GM21576 (cell line): ENCODE measurements at regions not wholly inside any gene's neighbourhood (a gene's known extent, or its start where the extent isn't known, plus 50 kb on each side); places are given as distances from the start of the nearest gene placed in this dataset.

ENCODE experiments used
- ATAC-seq: cut with Tn5 transposase; IDR thresholded peaks from one replicate; pipeline ENCODE4 v1.9.1; 2021; ENCODE audit warnings: mild to moderate bottlenecking, moderate library complexity; ENCODE audit not compliant: unreplicated experiment

DNA sequence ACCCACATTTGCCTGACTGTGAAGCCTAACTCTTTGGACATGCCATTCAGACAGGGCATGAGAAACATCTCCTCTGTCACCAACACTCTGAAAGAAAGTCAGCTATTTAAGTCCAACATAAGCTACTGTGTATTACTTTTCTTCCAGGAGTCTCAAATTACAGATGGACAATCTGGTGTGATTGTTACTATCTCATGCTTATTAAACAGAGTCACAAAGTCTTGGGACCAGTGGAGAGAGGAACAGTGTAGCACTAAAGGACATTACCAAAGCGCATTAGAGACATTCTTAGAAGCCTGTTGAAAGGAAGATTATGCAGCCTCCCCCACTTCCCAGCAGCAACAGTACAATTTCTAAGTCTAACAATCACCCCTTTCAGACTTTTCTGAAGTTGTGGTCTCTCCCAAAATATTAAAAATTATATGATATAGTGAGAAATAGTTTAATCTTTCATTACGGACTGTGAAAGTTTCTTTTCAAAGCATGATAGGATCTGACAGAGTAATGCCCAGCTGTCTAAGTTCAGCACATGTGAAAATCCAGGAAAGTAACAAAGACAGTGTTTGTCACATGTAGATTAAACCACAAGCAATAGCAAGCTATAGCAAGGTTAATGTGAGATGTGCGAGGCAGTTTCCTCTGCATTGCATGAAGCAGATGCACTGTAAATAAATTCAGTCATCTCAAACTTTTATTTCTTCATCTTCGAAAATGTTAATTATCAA, 280.9 kb upstream of the FZD8 start:
- ATAC-seq = no peak

DNA sequence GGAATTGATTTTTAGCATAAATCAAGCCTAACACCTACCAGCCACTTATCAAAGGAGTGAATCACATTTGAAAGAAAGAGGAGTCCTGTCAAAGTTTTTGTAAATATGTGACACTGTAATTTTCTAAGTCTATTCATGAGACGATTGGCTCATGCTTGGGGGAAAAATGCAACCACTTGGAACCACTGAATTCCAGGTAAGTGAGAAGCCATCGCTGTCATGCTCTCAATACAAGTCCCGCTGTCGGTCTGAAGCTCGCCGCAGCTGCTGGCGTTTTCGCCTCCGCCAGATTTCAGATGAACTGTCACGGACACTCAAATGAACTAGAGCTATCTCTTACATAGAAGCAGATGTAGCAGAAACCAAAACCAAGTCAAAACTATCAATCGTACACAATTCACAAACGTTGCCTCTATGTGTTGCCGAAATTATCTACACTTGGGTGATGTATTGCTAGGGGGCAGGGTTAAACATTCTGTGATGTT, 279.8 kb upstream of the FZD8 start:
- no peak for ATAC-seq

DNA sequence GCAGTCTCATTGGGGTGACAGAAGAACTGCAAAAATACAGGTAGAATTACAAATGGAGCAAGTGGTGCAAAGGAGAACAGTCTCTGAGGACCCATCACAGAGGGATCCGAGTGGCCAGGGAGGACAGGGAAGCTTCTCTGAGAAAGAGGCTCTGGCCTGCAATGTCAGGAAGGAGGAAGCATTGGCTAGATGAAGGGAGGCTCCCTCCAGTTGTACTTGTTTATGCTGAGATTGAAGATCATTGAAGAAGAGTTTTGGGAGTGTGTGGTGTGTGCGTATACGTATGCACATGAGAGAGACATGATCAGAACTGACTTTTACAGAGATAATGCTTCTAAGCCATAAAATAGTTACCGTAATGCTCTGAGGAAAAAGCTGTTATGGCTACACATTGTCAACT, 274.7 kb upstream of the FZD8 start:
- no peak for ATAC-seq

DNA sequence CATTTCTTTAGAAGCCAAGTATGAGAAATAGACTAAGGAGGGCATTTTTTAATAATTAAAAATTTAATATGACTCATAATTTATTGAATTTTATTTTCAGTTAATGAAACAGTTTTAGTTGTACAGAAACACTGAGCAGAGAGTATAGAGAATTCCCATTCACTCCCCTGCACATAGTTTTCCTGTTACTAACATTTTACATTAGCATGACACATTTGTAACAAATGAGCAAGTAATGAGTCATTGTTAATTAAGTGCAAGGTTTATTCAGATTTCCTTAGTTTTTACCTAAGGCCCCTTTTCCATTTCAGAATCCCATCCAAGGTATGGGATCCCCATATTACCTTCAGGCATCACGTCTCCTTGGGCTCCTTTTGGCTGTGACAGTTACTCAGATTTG, 271.5 kb upstream of the FZD8 start:
- no peak for ATAC-seq

DNA sequence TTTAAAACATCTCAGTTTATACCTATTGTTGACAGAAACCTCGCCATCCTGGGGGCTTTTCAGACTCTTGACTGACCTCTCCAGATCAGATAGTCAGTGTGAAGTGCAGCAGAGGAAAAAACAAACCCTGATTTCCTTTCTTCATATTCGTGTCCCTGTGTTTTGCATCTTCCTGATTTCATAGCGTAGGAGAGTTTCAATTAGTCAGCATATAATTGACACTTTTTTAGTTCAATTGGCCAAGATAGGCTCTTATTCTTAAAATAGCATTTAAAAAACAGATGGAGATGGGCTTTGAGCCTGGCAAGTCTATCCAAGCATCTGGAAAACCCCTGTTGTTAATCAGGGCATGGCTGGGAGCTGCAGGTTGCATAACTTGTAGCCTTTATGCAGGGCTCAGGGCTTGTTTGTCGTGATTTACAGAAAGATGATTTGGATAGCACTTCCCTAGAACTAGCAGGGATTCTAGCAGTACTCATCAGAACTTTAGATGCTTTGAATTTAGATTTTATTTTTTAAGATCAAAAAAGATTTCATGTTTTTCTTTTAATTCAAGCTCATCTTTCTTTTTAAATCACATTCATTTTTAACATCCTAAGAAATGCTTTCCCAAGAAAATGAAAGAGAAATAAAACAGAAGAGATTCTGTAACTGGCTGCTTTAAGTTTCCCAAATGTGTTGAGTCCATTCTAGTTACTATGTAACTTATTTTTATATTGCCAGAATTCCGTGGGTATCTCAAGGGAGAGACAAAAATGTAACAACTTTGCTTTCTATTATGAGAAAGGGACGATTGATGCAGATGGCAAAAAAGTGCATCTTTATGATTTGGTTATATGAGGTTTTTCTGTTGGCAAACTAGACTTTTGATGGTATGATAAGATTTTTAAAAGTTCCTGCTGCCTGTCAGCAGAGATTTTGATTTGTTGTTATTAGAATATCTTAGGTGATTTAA, 270.8 kb upstream of the FZD8 start:
- ATAC-seq = no peak

DNA sequence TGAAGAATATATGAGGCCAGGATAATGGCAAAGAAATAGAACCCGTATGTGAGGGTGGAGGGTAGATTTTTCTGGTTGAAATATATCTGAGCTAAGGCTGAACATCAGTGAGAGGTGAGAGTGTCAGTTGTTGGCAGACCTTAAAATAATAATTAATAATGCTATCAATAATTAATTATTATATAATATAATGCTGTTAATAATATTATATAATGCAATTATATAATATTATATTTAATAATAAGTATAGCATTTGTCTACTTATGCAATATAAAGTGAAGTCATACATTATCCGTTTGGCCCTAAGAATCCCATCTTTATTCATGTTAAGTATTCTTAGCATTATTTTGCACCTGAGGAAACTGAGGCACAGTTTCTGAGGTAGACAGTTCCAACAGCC, 269.9 kb upstream of the FZD8 start:
- ATAC-seq = no peak

DNA sequence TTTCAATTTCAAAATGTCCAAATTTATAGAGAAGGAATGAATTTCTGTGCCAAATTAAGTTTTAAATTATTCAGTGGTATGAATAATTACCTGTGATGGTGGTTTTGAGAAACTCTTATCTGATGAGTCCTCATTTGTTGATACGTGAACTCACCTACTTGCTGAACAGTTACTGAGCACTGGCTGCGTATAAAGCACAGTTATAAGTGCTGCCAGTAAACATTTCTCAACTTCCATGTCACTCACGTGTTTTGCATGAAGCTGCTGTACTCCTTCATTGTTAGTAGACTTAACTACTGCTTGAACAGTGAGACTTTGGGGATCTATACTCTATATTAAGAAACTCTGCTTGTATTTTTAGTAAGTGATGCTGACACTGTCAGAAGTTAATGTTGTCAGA, 269.1 kb upstream of the FZD8 start:
- ATAC-seq = no peak

DNA sequence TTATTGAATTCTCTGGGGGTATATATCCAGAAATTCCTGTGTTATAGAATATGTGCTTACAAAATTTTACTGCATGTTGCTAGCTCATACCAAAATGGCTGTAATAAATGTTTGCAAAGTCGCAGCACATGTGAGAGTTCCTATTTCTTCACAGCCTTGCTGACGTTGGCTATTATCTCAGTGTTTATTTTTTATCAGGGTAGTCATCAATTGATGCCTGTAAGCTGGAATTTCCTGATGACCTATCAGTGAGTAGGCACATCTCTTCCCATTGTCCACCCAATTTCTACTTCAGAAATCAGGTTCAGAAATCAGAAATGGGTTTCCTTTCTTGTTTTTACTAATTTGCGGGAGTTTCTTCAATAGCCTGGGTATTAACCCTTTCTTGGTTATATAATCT, 268.1 kb upstream of the FZD8 start:
- ATAC-seq = no peak

DNA sequence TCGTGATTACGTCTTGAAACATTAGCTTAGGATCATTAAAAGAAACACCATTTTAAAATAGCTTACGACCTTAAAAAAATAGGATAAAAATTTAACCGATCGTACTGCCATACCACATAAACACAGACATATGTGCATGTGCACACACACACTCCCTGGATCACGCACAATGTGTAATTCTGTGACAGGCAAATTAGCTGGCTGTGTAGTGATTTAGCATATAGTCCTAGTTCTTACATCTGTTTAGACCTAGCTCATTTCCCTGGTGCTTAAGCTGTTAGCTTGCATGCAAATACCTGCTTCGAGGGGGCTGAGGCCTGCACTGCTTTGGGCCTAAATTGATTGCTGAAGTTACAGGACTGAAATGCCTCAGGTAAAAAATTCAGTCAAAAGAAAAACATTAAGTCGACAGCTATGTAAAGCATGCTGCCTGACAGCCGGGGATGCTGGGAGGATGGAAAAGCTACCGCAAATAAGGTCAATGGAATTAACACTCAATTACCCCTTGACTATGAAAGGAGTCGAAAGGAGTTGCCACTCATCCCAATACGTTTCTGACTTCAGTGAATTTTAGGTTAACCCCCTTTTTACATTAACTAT, 267.1 kb upstream of the FZD8 start:
- ATAC-seq = no peak

DNA sequence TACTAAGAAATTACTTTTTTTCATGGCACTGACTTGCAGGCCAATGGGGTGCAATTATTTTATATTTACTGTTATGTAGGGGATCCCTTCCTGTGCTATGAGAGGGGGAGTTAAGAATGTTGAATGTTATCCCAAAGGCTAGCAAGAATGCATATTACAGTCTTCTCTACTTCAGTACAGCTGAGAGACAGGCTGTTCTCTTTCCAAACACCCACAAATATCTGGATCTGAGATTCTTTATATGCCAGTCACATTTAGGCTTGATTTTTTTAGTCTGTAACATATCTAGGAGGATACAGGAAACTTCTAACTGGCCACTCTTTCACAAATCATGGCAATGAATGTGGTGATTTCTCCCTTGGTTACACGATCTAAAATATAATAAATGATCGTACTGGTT, 266.4 kb upstream of the FZD8 start:
- ATAC-seq = no peak

DNA sequence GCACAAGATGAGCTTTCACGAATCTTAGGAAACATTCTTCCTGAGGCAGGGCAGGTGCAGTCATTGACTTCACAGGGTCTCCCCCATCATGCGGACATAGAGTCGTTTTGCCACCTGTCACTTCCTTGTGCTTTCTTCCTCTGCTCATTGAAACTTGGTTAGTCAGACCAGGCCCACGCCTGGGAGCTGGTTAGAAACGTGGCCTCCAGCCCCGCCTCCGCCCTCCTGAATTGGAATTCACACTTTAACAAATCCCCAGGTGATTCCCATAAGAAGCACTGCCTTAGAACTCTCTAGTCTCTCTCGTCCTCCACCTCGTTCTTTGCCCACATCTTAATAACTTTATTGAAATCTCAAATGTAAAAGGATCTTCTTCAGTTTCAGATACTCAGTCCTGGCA, 265.5 kb upstream of the FZD8 start:
- no peak for ATAC-seq

DNA sequence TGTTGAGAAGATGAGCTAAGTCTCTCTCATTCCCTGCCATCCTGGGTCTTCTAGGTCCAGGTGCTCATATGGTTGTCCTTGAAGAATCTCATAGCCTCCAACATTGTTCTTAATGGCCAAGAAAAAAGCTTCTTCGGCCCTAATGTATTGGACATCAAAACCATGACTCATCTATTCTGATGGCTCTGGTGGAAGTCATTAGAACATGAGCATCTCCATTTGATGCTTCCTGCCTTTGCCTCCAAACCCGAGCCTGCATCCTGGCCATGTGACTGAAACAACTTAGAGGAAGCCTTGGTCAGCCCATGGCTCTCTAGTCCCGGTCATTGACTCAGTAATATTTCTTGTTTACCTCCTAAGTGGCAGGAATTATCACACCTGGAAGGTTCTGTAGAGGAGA, 264.1 kb upstream of the FZD8 start:
- ATAC-seq = no peak

DNA sequence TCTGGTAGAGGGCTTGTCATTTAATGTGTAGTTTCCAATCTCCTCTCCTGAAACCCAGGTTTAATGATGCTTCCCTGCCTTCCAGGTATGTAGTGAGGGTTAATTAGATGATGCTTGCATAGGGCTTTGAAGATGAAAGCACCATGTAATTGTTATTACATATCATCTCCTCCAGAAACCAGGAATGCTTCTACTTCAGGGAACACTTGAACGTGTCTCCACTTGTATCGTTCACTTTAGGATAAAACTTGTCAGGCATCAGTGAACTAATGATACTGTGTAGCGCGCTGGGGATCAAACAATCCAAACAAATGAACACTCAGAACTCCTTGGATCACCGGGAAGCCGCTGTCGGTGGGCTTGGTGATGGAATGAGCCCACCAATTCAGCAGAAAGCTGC, 260.9 kb upstream of the FZD8 start:
- no peak for ATAC-seq

DNA sequence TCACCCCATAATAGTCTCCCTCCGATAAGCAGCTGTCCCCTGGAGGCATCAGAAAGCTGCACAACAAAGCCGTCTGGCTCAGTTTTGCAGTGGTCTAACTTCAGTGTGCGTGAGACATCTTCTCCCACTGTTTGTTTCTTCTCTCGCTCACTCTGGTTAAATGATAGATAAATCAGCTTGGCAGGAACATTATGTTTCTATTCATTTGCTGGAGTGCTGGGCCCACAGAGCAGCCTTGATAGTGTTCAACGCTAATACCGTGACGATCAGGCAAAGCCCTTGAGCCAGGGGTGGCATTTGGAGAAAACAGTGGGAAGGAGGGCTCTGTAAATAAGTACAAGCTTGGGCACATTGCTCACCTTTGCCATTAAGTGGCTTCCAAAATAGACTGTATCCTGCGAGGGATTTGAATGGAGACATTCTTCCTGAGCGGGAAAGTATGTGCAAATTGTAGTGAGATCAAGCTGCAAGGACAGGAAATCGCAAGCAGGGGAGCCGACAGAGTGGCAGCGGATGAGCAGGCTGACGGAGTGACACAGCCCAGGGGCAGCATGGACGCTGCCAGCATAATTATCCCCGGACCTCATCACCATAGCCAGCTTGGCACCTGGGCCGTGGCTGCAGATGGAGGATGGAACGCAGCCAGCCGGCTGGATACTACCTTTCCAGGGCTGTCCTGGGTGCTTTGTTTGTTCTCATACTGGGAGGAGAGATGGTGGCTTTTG, 256.8 kb upstream of the FZD8 start:
- no peak for ATAC-seq

DNA sequence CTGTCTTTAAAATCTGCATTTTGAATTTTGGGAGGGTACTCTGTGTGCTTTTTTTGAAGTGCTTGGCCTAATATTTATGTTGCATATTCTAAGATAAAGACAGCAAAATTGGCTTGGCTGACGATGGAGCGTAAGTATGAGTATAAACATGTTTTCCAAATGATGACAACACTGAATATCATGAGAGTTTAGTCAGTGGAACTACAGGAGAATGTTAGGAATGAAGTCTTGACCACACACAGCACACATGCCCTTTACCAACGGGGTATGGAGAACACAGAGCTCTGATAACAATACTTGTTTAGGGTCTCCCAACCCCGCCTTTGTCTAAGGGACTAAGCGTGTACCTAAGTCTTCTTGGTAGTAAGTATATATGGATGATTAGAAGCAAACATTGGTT, 253.9 kb upstream of the FZD8 start:
- ATAC-seq = no peak

DNA sequence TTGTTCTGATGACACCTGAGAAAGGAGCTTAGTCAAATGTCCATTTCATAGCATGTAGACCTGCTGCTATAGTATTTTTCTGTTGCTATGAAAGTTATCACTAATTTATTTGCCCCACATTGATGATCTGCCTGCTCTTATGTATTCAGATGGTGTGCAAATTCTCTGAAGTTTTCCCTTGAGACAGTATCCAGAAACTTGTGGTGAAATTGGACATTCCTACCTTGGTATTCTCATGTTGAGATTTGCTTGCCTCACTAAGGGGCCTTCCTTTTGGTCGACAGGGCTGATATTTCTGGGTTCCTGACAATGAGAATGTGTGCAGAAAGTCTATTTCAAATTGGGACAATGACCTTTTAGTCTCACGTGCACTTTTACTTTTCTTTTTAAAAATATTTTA, 253.2 kb upstream of the FZD8 start:
- ATAC-seq = no peak

DNA sequence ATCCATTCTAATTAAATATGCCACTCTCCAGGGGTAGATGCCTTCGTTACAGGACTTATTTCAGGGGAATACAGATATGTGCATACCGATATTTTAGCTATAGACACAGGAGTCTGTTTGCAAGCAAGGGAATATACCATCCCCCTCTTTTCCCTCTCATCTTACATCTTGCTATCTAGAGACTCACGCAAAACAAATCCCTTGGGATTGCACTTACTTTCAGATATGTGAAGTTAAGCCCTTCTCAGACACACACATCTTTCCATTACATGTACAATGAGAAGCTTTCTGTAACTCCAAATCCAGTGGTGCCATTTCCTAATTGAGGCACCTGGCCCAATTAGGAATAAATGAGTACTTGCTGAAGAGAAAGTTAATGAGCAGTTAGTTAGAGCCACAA, 250.4 kb upstream of the FZD8 start:
- ATAC-seq = no peak

DNA sequence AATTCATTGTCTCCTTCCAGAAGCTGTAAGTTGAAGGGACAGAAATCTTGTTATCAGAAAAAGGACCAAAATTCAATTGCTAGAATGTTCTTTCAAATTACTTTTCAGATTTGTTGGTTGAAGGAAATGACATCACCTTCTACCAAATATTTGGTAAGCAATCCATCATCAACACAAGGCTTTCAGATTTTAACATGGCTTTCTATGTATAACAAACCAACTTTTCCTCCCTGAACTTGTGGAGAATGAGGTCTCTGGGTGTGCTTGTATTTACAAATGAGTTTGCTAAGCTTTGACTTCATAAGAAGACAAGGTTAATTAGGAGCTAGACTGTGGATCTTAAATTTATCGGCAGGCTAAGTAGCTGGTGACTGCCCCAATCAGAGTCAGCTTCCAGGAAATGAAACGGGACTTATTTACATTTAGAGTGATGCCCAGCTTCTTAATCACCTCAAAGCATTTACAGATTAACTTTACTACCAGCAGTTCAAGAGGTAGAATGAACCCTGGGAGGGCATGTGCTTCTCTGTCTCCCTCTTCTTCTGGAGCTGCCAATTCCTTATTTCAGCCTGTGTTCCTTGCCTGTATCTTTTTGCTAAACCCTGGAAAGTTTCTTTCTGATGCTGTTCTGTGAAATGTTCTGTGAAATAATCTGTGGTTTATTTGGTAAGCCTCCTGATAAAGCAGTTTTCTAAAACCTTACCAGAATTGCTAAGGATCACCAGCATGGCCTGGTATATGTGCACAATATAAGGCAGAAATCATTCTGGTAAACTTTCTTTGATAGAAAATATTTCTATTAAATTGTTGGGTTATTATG, 248.8 kb upstream of the FZD8 start:
- ATAC-seq = no peak

DNA sequence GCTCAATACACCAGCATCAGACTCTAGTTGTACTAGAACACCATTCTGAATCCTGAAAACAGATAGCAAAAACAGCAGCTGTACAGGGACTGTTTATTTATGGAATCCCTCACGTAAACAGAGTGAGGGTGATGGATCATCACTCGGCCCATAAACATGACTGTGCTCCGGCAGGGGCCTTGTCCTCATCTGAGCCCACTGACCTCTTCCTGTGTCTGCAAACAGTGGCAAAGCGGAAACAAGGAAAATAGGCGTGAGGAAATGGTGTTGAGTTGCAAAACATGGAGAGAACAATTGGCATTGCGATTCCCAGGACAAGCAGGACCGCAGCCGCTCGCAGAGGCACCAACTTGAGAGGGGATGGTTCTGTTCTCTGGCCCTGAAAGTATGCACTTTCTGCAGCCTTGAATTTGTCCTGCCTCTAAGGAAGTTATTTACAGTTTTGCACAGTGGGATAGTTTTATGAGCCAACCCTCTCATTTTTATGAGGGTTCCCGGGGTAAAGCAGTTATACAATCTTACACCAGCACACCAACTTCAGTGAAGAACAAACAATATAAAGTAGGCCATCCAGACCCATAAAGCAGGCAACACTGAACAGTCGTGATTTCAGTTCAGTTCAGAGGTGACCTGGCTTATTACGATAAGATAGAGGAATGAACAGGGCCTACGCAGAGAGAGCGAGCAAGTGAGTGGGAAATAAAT, 248.0 kb upstream of the FZD8 start:
- ATAC-seq = no peak

DNA sequence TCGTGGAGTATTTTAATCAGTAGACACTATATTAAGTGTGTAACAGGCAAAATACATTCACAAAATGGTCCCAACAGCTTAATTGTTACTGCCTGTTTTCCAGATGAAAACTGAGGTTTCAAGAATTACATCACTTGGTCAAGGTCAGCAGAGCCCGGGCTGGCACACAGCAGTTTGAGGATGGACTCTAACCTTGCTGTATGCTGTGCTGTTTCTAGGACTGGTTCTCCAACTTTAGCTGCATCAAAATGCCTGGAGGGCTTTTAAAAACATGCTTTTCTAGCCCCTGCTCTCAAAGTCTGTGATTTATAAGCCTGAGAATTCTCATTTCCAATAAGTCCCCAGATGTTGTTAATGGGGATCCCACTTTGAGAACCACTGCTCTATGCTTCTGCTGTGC, 247.1 kb upstream of the FZD8 start:
- no peak for ATAC-seq
